GM11168 (cell line): ENCODE measurements at regions not wholly inside any gene's neighbourhood (a gene's known extent, or its start where the extent isn't known, plus 50 kb on each side); places are given as distances from the start of the nearest gene placed in this dataset.
"Not testable (repeated sequence)": the region's sequence is repeated elsewhere in the genome, so short reads cannot be mapped to it uniquely, and the experiment has no call there.

ENCODE experiments used
- in situ Hi-C: fragments of 300-500 bp; cut with MboI; formaldehyde crosslinking; loops from one replicate; pipeline ENCODE4 v1.12.0; 2022; ENCODE audit warnings: low sequenced_read_pairs; ENCODE audit not compliant: unreplicated experiment

GRCh38 chr5:63743096-63743798, 219.0 kb downstream of the HTR1A start:
- in situ Hi-C loops, result no loop called here

GRCh38 chr5:63732880-63733279, 229.4 kb downstream of the HTR1A start:
- in situ Hi-C loops, result not testable (repeated sequence)

DNA sequence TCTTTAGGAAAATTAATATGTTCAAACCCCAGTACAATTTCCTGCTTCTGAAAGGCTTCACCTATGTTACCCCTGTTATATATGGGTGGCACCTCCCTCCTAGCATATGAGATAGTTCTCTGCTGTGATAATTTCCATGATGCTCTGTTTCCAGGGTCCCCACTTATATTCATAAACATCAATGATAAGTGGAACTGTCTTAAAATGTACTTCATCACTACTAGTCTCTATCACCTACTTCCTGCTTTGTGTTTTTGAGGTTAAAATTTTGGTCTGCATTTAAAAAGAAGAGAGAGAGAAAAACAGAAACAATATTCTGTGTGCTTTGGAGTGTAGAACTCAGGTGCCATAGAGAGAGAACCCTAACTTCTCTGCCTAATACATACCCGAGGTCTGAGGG, 234.7 kb downstream of the HTR1A start:
- in situ Hi-C loops, result no loop called here

GRCh38 chr5:63726496-63726895, 235.7 kb downstream of the HTR1A start:
- in situ Hi-C loops, result no loop called here

DNA sequence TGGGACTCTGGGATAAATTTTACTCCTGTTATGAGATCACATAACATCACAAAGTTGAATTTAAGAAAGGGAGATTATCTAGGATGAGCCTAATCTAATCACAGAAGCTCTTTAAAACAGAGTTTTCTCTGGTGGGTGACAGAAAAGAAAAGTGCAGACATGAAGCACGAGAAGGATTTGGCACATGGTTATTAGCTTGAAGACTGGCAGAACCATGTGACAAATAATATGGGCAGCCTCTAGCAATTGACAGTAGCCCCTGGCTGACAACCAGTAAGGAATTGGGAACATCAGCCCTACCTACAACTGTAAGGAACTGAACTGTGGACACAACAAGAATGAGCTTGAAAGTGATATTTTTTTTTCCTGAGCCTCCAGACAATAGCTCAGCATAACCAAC, 243.1 kb downstream of the HTR1A start:
- in situ Hi-C loops, result no loop called here

DNA sequence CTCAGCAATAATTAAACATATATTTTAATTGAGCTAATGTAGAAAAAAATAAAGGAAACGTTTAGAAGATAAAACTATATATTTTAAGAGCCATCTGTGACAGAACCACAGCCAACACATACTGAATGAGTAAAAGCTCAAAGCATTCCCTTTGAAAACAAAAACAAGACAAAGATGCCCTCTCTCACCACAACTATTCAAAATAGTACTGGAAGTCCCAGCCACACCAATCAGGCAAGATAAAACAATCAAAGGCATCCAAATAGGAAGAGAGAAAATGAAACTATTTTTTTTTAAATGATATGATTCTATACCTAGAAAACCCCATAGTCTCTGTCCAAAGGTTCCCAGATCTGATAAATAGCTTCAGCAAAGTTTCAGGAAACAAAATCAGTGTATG, 262.0 kb downstream of the HTR1A start:
- in situ Hi-C loops, result no loop called here

DNA sequence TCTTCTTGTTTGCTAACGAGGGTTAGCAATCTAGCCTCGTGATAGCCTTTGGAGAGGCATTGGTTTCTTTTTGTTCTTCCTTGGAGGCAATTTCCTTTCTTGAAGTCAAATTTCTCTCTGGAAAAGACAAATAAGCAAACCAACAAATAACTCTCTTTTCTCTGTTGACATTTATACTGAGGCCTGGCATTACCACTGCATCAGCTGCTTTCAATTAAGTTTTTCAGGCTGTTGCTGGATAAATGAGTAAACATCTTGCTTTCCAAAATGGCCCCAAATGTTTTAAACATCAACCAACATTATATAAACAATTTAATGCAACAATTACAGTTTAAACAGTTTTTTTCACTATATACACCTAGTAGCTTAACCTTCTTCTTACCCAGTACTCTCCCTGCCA, 264.4 kb downstream of the HTR1A start:
- in situ Hi-C loops, result no loop called here

DNA sequence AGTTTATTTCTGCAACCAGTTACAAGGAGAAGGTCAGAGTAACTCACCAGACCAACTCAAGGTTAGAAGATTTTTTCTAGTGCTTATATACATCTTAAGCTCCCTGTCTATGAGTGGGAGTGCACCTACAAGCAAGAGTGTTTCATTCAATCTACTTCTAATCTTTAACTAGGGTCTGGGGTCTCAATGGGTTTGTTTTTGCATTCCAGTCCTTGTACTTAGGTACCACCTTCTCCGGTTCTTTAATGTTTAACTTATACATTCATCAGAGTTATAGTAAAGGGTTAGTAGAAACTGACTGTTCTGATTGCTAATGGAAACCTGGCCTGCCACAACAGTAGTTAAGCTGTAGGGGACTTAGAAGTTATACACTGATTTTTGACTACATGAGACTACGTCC, 271.7 kb downstream of the HTR1A start:
- in situ Hi-C loops, result no loop called here

GRCh38 chr5:63687854-63688516, 274.3 kb downstream of the HTR1A start:
- in situ Hi-C loops, result no loop called here

DNA sequence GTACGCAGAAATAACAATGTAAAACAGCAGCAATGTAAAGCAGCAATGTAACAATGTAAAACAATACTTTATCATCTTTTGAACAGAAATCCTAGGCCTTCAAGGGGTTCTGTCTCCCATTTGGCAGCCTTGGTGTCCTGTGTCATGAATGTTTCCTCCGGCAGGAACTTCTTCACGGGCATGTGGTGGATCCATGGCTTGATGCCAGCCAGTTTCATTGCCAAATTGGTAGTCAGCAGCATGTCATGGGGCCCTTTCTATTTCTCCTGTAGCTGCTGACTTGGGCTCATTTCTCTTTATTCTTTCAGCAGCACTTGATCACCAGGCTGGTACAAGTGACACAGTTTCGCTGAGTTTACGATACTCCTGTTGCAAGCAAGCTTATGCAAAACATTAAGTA, 275.3 kb downstream of the HTR1A start:
- in situ Hi-C loops, result no loop called here

DNA sequence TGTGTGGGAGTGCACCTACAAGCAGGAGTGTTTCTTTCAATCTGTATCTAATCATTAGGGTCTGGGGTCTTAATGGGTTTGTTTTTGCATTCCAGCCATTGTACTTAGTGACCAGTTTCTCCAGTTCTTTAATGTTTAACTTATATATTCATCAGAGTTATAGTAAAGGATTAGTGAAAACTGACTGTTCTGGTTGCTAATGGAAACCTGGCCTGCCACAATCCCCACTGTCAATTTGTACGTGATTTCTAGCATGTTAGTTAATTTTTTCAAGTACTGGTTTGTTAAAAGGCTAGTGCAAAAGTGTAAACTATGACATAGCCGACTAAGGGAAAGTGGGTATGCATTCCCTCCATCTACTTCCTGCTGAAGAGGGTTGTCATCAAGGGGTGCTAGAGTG, 276.1 kb downstream of the HTR1A start:
- in situ Hi-C loops, result no loop called here

DNA sequence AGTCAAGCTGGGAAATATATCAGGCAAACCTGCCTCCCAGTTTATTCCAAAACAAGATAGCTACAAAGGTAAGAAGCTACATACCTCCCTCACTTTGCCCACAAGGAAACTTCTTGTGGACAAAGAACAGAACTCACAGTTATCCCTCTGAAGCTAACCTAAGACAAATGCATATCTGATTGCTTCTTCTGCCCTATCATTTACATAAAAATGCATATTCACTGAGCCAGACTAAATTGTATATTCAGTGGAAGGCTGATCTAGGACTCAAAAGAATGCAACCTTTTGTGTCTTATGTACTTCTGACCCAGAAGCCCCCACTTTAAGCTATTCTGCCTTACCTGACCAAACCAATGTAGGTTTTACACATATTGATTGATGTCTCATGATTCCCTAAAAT, 276.8 kb downstream of the HTR1A start:
- in situ Hi-C loops, result no loop called here

- in situ Hi-C loops, result no loop called here
Measured at GRCh38 chr5:63674881-63675280, 287.4 kb downstream of the HTR1A start.

- in situ Hi-C loops, result no loop called here
Measured at GRCh38 chr5:63655043-63655442, 307.2 kb downstream of the HTR1A start.

GRCh38 chr5:63650581-63650980, 311.7 kb downstream of the HTR1A start:
- in situ Hi-C loops, result no loop called here

- in situ Hi-C loops, result no loop called here
Measured at GRCh38 chr5:63648376-63648775, 313.9 kb downstream of the HTR1A start.

- in situ Hi-C loops, result no loop called here
Measured at GRCh38 chr5:63629951-63630630, 332.2 kb downstream of the HTR1A start.

- in situ Hi-C loops, result no loop called here
Measured at GRCh38 chr5:63613442-63613841, 348.8 kb downstream of the HTR1A start.

DNA sequence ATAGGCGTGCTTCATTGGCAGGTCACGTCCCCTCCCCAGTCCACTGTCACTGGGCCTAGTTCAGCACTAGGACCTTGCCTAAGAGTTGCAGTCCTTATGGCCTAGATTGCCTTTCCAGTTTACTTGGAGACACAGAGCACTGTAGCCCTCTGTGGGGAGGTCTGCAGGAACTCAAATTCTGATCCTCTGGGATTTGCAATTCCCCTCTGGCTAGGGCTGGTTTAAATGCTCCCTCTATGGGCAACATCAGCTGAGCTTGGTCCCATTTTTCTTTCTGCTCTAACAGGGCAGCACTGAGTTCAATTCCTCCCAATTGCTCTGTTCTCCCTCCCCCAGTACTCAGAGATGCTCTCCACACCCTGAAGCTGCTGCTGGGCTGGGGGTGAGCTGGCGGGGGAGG, 358.2 kb downstream of the HTR1A start:
- in situ Hi-C loops, result no loop called here

GRCh38 chr5:63602971-63603370, 359.3 kb downstream of the HTR1A start:
- in situ Hi-C loops, result no loop called here

DNA sequence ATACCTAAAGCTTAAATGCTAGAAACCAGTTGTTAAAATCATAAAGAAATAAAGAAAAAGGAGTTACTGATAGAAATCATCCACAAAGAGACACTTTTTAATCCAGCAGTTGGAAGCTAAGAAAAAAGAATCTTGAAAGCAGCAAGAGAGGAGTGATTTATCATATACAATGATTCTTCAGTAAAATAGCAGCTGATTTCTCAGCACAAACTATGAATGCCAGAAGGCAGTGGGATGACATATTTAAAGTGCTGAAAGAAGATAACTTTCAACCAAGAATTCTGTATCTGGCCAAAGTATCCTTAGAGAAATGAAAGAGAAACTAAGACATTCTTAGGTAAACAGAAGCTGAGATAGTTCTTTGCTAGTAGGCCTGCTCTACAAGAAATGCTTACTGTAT, 366.0 kb downstream of the HTR1A start:
- in situ Hi-C loops, result no loop called here

DNA sequence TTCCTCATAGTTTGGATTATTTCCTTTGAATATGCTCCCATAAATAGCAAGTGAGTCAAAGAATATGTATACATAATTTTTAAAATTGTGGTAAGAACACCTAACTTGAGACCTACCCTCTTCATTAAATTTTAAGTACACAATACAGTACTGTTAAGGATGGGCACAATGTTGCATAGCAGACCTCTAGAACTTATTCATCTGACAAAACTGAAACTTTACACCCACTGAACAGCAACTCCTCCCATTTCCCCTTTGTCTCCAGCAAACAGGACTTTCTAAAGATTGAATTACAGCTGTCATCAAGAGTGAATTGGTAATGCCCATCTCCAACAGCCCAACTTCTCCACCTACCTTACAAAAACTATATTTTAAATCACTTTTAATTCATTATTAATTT, 388.9 kb downstream of the HTR1A start:
- in situ Hi-C loops, result no loop called here
